ENCODE measurements at regions not wholly inside any gene's neighbourhood (a gene's known extent, or its start where the extent isn't known, plus 50 kb on each side); places are given as distances from the start of the nearest gene placed in this dataset.

- ATAC-seq = no peak
- H4K20me1 ChIP-seq (ENCODE audit: insufficient read depth) = no peaks in the 10 kb centered on the region
- no peak overlapping the region for H3K4me3 ChIP-seq (replicated peaks in 1 of 2; ENCODE audit: low read depth in 1 of 2, low read length in 2 of 2)
- no peaks in the 10 kb centered on the region for H3K9me2 ChIP-seq (ENCODE audit: insufficient read depth)
- TF ChIP-seq EZH2 (IDR thresholded peaks at IDR 0.05) = no peak
- no peak for TF ChIP-seq EGR1 (IDR thresholded peaks at IDR 0.05; ENCODE audit: low read depth)
- no peak for TF ChIP-seq CEBPB (IDR thresholded peaks at IDR 0.05; ENCODE audit: low read depth)
- no peak for TF ChIP-seq SP1 (IDR thresholded peaks at IDR 0.05; ENCODE audit: low read depth)
- TF ChIP-seq YY1 (IDR thresholded peaks at IDR 0.05; ENCODE audit: extremely low read depth, insufficient replicate concordance, low read depth, low read length) = no peak
- TF ChIP-seq SRF (IDR thresholded peaks at IDR 0.05; ENCODE audit: low read depth) = no peak
- TF ChIP-seq, protein P1, sequence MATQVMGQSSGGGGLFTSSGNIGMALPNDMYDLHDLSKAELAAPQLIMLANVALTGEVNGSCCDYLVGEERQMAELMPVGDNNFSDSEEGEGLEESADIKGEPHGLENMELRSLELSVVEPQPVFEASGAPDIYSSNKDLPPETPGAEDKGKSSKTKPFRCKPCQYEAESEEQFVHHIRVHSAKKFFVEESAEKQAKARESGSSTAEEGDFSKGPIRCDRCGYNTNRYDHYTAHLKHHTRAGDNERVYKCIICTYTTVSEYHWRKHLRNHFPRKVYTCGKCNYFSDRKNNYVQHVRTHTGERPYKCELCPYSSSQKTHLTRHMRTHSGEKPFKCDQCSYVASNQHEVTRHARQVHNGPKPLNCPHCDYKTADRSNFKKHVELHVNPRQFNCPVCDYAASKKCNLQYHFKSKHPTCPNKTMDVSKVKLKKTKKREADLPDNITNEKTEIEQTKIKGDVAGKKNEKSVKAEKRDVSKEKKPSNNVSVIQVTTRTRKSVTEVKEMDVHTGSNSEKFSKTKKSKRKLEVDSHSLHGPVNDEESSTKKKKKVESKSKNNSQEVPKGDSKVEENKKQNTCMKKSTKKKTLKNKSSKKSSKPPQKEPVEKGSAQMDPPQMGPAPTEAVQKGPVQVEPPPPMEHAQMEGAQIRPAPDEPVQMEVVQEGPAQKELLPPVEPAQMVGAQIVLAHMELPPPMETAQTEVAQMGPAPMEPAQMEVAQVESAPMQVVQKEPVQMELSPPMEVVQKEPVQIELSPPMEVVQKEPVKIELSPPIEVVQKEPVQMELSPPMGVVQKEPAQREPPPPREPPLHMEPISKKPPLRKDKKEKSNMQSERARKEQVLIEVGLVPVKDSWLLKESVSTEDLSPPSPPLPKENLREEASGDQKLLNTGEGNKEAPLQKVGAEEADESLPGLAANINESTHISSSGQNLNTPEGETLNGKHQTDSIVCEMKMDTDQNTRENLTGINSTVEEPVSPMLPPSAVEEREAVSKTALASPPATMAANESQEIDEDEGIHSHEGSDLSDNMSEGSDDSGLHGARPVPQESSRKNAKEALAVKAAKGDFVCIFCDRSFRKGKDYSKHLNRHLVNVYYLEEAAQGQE (IDR thresholded peaks at IDR 0.05; ENCODE audit: low read depth) = no peak
- TF ChIP-seq, protein P2, sequence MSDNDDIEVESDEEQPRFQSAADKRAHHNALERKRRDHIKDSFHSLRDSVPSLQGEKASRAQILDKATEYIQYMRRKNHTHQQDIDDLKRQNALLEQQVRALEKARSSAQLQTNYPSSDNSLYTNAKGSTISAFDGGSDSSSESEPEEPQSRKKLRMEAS (IDR thresholded peaks at IDR 0.05) = no peak
- TF ChIP-seq CTCF (IDR thresholded peaks at IDR 0.05 in 2 of 3, conservative IDR thresholded peaks at IDR 0.05 in 1 of 3; ENCODE audit: borderline replicate concordance in 1 of 3, insufficient read depth in 1 of 3, low read depth in 2 of 3, low read length in 2 of 3) = no peak
- TF ChIP-seq ZFX (IDR thresholded peaks at IDR 0.05) = no peak
- TF ChIP-seq POLR2AphosphoS5 (IDR thresholded peaks at IDR 0.05; ENCODE audit: low read depth, low read length) = no peak
- no peak for TF ChIP-seq POLR2A (IDR thresholded peaks at IDR 0.05; ENCODE audit: borderline replicate concordance, extremely low read depth, insufficient read depth, insufficient read length)
- no peak for TF ChIP-seq SIN3A (IDR thresholded peaks at IDR 0.05; ENCODE audit: low read depth)
- TF ChIP-seq CBX3 (IDR thresholded peaks at IDR 0.05; ENCODE audit: low read depth) = no peak
- no peak for TF ChIP-seq ATF3 (IDR thresholded peaks at IDR 0.05)
- no peak for TF ChIP-seq RAD21 (IDR thresholded peaks at IDR 0.05; ENCODE audit: low read depth)
- no peak for TF ChIP-seq FOSL1 (IDR thresholded peaks at IDR 0.05; ENCODE audit: low read depth)
- no peaks in the 10 kb centered on the region for H3K79me2 ChIP-seq (ENCODE audit: insufficient read depth, low read length)
- intact Hi-C loops (cut with micrococcal nuclease) = no loop called here
- H3K27ac ChIP-seq (ENCODE audit: low read depth, low read length) = no peak overlapping the region
- H2AFZ ChIP-seq (ENCODE audit: low read depth, low read length, poor library complexity, severe bottlenecking) = no peak overlapping the region
- ChIA-PET RAD21 (ENCODE audit: low non-redundant PET in 1 of 2, low total read pairs in 2 of 2, uncharacterized antibody in 2 of 2, unreplicated experiment in 2 of 2) (no interaction called here), POLR2A (no interaction called here), CTCF (no interaction called here)
- BruUV-seq (replicated peaks) = no TSS peak
- H3K9ac ChIP-seq (ENCODE audit: low read length) = no peak overlapping the region
- H3K4me1 ChIP-seq (ENCODE audit: control insufficient read depth in 1 of 2, insufficient read depth in 2 of 2, low read length in 2 of 2) = no peaks in the 10 kb centered on the region
- no peaks in the 10 kb centered on the region for H3K9me3 ChIP-seq (ENCODE audit: control insufficient read depth in 1 of 2, insufficient read depth in 1 of 2, low read depth in 1 of 2, low read length in 2 of 2)
- no peak for DNase-seq (ENCODE audit: low read depth, low spot score)
- H3K4me2 ChIP-seq (ENCODE audit: low read length) = no peak overlapping the region
- no peaks in the 10 kb centered on the region for H3K27me3 ChIP-seq (ENCODE audit: insufficient read depth, low read length)
- H3K36me3 ChIP-seq (ENCODE audit: control insufficient read depth in 1 of 2, insufficient read depth in 2 of 2, low read length in 2 of 2) = no peaks in the 10 kb centered on the region
Measured at GRCh38 chr4:35100932-35101331, 1143.4 kb downstream of the ARAP2 start.

Measured in HCT116 (cell line).